ENCODE measurements at regions not wholly inside any gene's neighbourhood (a gene's known extent, or its start where the extent isn't known, plus 50 kb on each side); places are given as distances from the start of the nearest gene placed in this dataset.

DNA sequence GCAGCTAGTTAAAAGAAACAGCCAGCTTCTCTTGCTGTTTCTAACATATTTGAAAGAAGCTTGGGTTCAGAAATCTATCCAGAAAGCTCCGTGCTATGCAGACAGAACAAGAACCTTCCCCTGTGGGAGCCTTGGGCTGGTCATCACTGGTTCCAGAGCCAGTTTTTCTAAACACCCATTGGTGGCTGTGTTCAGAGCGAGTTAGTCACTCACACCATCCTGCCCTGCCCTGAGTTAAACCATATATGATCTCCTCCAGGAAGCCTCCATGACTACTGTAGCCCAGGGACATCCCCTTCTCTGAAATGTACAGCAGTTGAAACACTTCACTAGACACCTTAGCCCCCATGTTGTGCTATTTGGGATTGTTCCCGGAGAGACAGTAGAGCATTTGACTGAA lies 200.8 kb upstream of the SGCG start:
- no peak for TF ChIP-seq POLR2A (IDR thresholded peaks at IDR 0.05; ENCODE audit: control extremely low read depth in 1 of 2, low read depth in 2 of 2, low read length in 2 of 2)
- no peak for TF ChIP-seq RAD21 (IDR thresholded peaks at IDR 0.05 in 1 of 2, conservative IDR thresholded peaks at IDR 0.05 in 1 of 2; ENCODE audit: low read depth in 2 of 2, low read length in 2 of 2)
- TF ChIP-seq POLR2AphosphoS5 (IDR thresholded peaks at IDR 0.05; ENCODE audit: low read depth, low read length) = no peak
- no peak for TF ChIP-seq JUND (IDR thresholded peaks at IDR 0.05; ENCODE audit: low read length)
- no peak for TF ChIP-seq CTCF (IDR thresholded peaks at IDR 0.05; ENCODE audit: control extremely low read depth in 1 of 3, insufficient read depth in 1 of 3, low read depth in 1 of 3, low read length in 3 of 3)
